OCI-LY3 (cell line): ENCODE measurements at regions not wholly inside any gene's neighbourhood (a gene's known extent, or its start where the extent isn't known, plus 50 kb on each side); places are given as distances from the start of the nearest gene placed in this dataset.

Source experiments
- H2AFZ ChIP-seq: fragments of 200-600, 300-600 bp; shearing (Covaris generic); 2 replicates; pipeline ENCODE4 v1.6.0; 2014; ENCODE audit warnings: antibody characterized with exemption, low read depth, low read length
- H3K27ac ChIP-seq: fragments of 200-600, 300-600 bp; sonication (generic); 2 replicates; pipeline ENCODE4 v1.5.1; 2014; ENCODE audit warnings: mild to moderate bottlenecking, low read length, moderate library complexity, mixed read lengths
- H3K27me3 ChIP-seq: fragments of 200-600, 300-600 bp; sonication (generic); 2 replicates; pipeline ENCODE4 v1.6.1; 2014; ENCODE audit warnings: low read depth, low read length, mixed read lengths
- H3K36me3 ChIP-seq: fragments of 200-600, 300-600 bp; sonication (generic); replicated peaks from 2 replicates; pipeline ENCODE3; 2014; ENCODE audit warnings: low read depth, low read length, mixed read lengths
- H3K4me1 ChIP-seq: fragments of 300-600, 200-600 bp; sonication (generic); 2 replicates; pipeline ENCODE4 v1.6.1; 2014; ENCODE audit warnings: low read length, mixed read lengths
- H3K4me2 ChIP-seq: fragments of 200-600, 300-600 bp; sonication (generic); 2 replicates; pipeline ENCODE4 v1.6.1; 2014; ENCODE audit warnings: low read length, mixed read lengths
- H3K4me3 ChIP-seq: fragments of 300-600, 200-600 bp; sonication (generic); 2 replicates; pipeline ENCODE4 v1.5.1; 2014; ENCODE audit warnings: antibody characterized with exemption, mild to moderate bottlenecking, low read length, moderate library complexity
- H3K79me2 ChIP-seq: fragments of 300-600, 200-600 bp; shearing (Covaris generic); 2 replicates; pipeline ENCODE4 v1.6.1; 2014; ENCODE audit warnings: mild to moderate bottlenecking, low read length, mixed read lengths
- H3K9ac ChIP-seq: fragments of 300-600, 200-600 bp; shearing (Covaris generic); 2 replicates; pipeline ENCODE4 v1.6.0; 2014; ENCODE audit warnings: mild to moderate bottlenecking, low read length, moderate library complexity
- H3K9me3 ChIP-seq: fragments of 200-600, 300-600 bp; shearing (Covaris generic); 2 replicates; pipeline ENCODE4 v1.6.1; 2014; ENCODE audit warnings: low read length, mixed read lengths; ENCODE audit not compliant: insufficient read depth
- H4K20me1 ChIP-seq: fragments of 200-600, 300-600 bp; sonication (generic); 2 replicates; pipeline ENCODE4 v1.6.1; 2016; ENCODE audit warnings: low read length, mixed read lengths; ENCODE audit not compliant: insufficient read depth
- EZH2phosphoT487 ChIP-seq: fragments of 200-600 bp; shearing (Covaris generic); IDR thresholded peaks from 2 replicates; pipeline ENCODE4 v1.6.1; 2018; ENCODE audit warnings: antibody characterized with exemption, mixed run types, low read depth
- TF ChIP-seq, protein P1 (sequence below): fragments of 200-600, 300-600 bp; sonication (generic); IDR thresholded peaks from 2 replicates; pipeline ENCODE4 v1.5.1; 2014; ENCODE audit warnings: antibody characterized with exemption, low read length, low read depth

DNA sequence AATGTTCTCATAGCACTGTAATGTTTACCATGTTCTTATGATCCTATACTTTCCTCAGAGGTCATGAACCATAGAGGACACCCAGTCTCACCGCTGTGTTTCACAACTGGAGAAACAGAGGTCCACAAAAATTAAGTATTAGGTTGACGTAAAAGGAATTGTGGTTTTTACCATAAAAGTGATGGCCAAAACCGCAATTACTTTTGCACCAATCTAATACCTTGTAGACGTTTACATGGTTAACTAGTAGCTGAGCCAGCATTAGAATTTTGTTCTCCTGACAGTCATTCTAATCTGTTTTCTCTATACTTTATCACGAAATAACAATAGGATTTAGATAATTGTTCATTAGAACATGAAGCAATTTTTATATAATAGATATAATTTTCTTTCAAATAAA, 763.4 kb upstream of the ARGLU1 start:
- Histone ChIP-seq H3K9me3 (no peaks in the 10 kb centered on the region), H3K27ac (no peak overlapping the region), H2AFZ (no peak overlapping the region), H3K4me3 (no peak overlapping the region), H3K9ac (no peak overlapping the region), H3K79me2 (no peaks in the 10 kb centered on the region), H3K4me2 (no peak overlapping the region), H4K20me1 (no peaks in the 10 kb centered on the region), H3K27me3 (no peaks in the 10 kb centered on the region), H3K36me3 (no peaks in the 10 kb centered on the region), H3K4me1 (peaks cover 8% of the 10 kb centered on the region)
- TF ChIP-seq EZH2phosphoT487: no peak
- TF ChIP-seq, protein P1, sequence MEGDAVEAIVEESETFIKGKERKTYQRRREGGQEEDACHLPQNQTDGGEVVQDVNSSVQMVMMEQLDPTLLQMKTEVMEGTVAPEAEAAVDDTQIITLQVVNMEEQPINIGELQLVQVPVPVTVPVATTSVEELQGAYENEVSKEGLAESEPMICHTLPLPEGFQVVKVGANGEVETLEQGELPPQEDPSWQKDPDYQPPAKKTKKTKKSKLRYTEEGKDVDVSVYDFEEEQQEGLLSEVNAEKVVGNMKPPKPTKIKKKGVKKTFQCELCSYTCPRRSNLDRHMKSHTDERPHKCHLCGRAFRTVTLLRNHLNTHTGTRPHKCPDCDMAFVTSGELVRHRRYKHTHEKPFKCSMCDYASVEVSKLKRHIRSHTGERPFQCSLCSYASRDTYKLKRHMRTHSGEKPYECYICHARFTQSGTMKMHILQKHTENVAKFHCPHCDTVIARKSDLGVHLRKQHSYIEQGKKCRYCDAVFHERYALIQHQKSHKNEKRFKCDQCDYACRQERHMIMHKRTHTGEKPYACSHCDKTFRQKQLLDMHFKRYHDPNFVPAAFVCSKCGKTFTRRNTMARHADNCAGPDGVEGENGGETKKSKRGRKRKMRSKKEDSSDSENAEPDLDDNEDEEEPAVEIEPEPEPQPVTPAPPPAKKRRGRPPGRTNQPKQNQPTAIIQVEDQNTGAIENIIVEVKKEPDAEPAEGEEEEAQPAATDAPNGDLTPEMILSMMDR: no peak

DNA sequence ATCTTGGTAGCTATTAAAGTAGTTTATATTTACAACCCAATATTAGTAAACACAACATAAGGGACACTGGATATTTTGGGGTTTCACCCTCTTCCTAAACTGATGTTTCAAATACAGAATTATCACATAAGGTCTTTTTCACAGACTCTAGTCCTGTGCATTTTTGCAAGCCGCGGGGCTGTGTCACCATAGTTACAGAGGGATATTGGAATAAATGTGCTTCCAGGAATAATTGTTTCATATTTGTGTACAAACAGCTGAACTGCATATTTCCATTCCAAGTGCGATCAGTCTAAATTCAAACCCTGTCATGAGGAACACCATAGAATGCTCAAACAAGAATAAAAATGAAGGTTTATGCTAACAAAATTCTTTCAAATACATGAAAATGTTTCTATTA, 762.5 kb upstream of the ARGLU1 start:
- Histone ChIP-seq H4K20me1 (no peaks in the 10 kb centered on the region), H3K27ac (no peak overlapping the region), H3K9me3 (no peaks in the 10 kb centered on the region), H3K79me2 (no peaks in the 10 kb centered on the region), H3K4me2 (no peak overlapping the region), H3K4me1 (peaks cover 8% of the 10 kb centered on the region), H3K36me3 (no peaks in the 10 kb centered on the region), H3K9ac (no peak overlapping the region), H3K27me3 (no peaks in the 10 kb centered on the region), H2AFZ (no peak overlapping the region), H3K4me3 (no peak overlapping the region)
- no peak for TF ChIP-seq EZH2phosphoT487

DNA sequence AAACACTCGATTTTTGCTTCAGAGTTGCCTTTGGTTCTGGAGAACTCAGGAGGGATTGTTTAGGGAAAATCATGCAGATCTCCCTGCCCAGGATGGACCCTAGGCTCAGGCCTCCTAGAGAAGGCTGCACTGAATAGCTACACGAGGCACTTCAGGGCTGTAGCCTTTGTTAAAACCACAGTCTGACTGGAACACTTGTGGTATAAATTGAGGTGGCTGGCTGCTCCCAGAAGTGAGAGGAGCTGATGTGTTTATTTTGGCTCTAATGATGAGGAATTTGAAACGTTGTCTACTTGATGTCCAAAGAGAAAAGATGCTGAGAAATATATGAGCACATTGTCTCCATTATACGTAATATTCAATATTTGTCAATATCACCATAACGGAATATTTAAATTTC, 762.1 kb upstream of the ARGLU1 start:
- Histone ChIP-seq H3K4me2 (peak overlapping the region; percentile 5; the same call in 1 of the 2 replicates), H3K36me3 (no peaks in the 10 kb centered on the region), H3K4me3 (no peak overlapping the region), H3K79me2 (no peaks in the 10 kb centered on the region), H4K20me1 (no peaks in the 10 kb centered on the region), H3K9ac (no peak overlapping the region), H3K9me3 (no peaks in the 10 kb centered on the region), H3K27ac (no peak overlapping the region), H2AFZ (no peak overlapping the region; the same call in 1 of the 2 replicates), H3K4me1 (peaks cover 8% of the 10 kb centered on the region), H3K27me3 (no peaks in the 10 kb centered on the region)
- TF ChIP-seq, protein P1: no peak
- TF ChIP-seq EZH2phosphoT487: no peak

DNA sequence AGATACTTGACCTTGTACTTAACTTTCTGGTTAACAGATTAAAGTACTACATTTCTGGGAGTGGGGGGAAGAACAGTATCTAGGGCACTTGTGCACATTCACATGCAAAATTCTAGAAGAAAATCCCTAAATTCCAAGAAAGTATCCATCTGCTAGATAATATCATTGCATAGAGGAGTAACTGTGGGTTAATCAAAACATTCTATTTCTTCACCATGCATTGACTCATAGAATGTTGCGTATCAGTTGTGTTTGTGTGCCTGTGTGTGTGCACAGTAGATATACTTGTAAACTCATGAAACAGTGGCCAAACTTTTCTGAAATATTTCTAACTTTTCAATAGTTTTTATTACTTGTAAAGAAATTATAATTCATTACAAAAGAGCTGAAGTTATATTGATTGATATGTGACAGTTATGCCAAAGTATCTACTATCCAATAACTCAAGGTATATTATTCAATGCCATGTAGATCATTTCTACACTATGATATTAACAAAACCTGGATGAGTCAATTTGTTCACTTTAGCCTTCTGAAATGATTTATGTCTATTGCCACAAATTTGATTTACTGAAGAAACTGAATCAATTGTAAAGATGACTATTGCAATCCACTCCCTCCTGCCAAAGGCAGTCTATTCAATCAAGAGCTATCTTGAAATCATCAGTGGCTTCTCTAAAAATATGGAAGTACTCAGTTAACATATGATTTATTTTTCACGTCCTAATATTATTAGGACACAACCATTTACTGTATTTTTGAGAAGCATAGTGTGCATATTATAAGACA, 756.7 kb upstream of the ARGLU1 start:
- H3K4me1 ChIP-seq: no peaks in the 10 kb centered on the region
- H3K4me2 ChIP-seq: no peak overlapping the region
- H3K79me2 ChIP-seq: no peaks in the 10 kb centered on the region
- no peaks in the 10 kb centered on the region for H3K27me3 ChIP-seq
- TF ChIP-seq, protein P1: no peak
- TF ChIP-seq EZH2phosphoT487: no peak
- no peaks in the 10 kb centered on the region for H3K9me3 ChIP-seq
- no peak overlapping the region for H3K4me3 ChIP-seq
- no peaks in the 10 kb centered on the region for H3K36me3 ChIP-seq
- H2AFZ ChIP-seq: no peak overlapping the region
- no peaks in the 10 kb centered on the region for H4K20me1 ChIP-seq
- no peak overlapping the region for H3K9ac ChIP-seq
- H3K27ac ChIP-seq: no peak overlapping the region
